Peyer's patch (tissue), 4 donors: ENCODE measurements at regions not wholly inside any gene's neighbourhood (a gene's known extent, or its start where the extent isn't known, plus 50 kb on each side); places are given as distances from the start of the nearest gene placed in this dataset.

Experiments used
- DNase-seq, 3 donors: peaks; one replicate each; pipeline ENCODE4 v3.0.0-alpha.2; 2017 to 2019
- H3K27ac ChIP-seq, 4 donors: fragments of 200-600 bp; sonication (generic); one replicate each; pipeline ENCODE4 v1.5.1; 2016 to 2019
- H3K27me3 ChIP-seq, 2 donors: fragments of 200-600 bp; sonication (generic); one replicate each; pipeline ENCODE4 v1.5.1; 2019
- H3K36me3 ChIP-seq, 3 donors: fragments of 200-600 bp; sonication (generic); one replicate each; pipeline ENCODE4 v1.5.1; 2016 to 2019
- H3K4me1 ChIP-seq, 4 donors: fragments of 200-600 bp; sonication (generic); one replicate each; pipeline ENCODE4 v1.5.1; 2016 to 2019
- H3K4me3 ChIP-seq, 4 donors: fragments of 200-600 bp; sonication (generic); 1 replicate in 3 of 4; 2 replicates in 1 of 4; pipeline ENCODE4 v1.5.1; 2016 to 2019; ENCODE audit warnings: mild to moderate bottlenecking in 1 of 4
- H3K9me3 ChIP-seq, 4 donors: fragments of 200-600 bp; sonication (generic); one replicate each; pipeline ENCODE4 v1.5.1; 2016 to 2019; ENCODE audit warnings: mild to moderate bottlenecking in 1 of 4
- POLR2A ChIP-seq, 2 donors: fragments of 450-650 bp; IDR thresholded peaks; one replicate each; pipeline ENCODE4 v1.5.1; 2017; ENCODE audit warnings: antibody characterized with exemption in 2 of 2, mild to moderate bottlenecking in 2 of 2, moderate library complexity in 2 of 2
- TF ChIP-seq, protein P1 (sequence below), 6 experiments: fragments of 450-650 bp in 4 of 6; fragments of 200-600 bp in 2 of 6; sonication (generic) in 1 of 6; IDR thresholded peaks; one replicate each; pipeline ENCODE4 v1.5.1; 2017 to 2019; ENCODE audit warnings: antibody characterized with exemption in 6 of 6, mild to moderate bottlenecking in 3 of 6, moderate library complexity in 1 of 6

GRCh38 chrX:150184491-150184890 is 178.6 kb upstream of the MAMLD1 start:
- no peak overlapping the region for H3K27ac ChIP-seq
- no peaks in the 10 kb centered on the region for H3K27me3 ChIP-seq
- no peaks in the 10 kb centered on the region for H3K9me3 ChIP-seq
- TF ChIP-seq, protein P1, sequence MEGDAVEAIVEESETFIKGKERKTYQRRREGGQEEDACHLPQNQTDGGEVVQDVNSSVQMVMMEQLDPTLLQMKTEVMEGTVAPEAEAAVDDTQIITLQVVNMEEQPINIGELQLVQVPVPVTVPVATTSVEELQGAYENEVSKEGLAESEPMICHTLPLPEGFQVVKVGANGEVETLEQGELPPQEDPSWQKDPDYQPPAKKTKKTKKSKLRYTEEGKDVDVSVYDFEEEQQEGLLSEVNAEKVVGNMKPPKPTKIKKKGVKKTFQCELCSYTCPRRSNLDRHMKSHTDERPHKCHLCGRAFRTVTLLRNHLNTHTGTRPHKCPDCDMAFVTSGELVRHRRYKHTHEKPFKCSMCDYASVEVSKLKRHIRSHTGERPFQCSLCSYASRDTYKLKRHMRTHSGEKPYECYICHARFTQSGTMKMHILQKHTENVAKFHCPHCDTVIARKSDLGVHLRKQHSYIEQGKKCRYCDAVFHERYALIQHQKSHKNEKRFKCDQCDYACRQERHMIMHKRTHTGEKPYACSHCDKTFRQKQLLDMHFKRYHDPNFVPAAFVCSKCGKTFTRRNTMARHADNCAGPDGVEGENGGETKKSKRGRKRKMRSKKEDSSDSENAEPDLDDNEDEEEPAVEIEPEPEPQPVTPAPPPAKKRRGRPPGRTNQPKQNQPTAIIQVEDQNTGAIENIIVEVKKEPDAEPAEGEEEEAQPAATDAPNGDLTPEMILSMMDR (IDR thresholded peaks at IDR 0.05): no peak
- no peak for TF ChIP-seq POLR2A (IDR thresholded peaks at IDR 0.05)
- DNase-seq: no peak
- no peaks in the 10 kb centered on the region for H3K4me1 ChIP-seq
- H3K36me3 ChIP-seq: no peaks in the 10 kb centered on the region
- no peak overlapping the region for H3K4me3 ChIP-seq

DNA sequence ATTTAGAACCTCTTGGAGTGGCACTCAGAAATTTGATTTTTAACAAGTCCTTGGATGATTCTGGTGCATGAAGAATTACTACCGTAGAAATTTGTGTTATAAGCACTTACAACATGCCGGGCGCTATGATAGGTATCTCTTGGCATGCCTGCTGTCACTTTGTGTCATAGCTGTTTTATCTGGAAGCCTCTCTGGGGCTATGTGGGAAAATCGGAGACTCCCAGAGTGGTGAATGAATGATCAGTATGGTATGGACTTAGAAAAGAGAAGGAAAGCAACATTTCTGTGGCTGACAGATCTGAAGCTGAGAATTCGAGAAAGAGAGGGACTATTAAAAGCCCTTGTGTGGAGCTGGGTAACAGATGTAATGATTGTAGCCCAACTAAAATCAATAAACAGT is 177.4 kb upstream of the MAMLD1 start:
- TF ChIP-seq, protein P1 (IDR thresholded peaks at IDR 0.05): no peak
- TF ChIP-seq POLR2A (IDR thresholded peaks at IDR 0.05): no peak
- Histone ChIP-seq H3K27ac (no peak overlapping the region), H3K4me1 (no peaks in the 10 kb centered on the region), H3K27me3 (no peaks in the 10 kb centered on the region), H3K36me3 (no peaks in the 10 kb centered on the region), H3K9me3 (no peaks in the 10 kb centered on the region), H3K4me3 (no peak overlapping the region)
- no peak for DNase-seq

DNA sequence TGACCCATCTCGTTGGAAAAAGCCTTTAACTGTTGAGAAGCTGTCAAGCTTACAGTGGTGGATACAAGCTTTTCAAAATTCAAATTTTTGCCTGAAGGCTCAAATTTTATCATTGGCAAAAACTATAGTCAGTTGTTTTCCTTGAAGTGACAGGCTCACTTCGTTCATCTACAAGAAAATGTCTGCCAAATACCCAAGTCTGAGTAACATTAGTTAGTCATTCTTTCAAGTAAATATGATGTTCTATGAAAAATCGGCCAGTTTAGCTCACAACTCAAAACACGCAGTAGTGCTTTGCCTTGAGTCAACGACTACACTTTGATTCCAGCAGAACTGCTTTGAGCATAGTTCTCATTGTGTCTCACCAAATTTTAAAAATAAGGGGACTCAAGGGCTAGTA is 170.3 kb upstream of the MAMLD1 start:
- Histone ChIP-seq H3K36me3 (no peaks in the 10 kb centered on the region), H3K27ac (no peak overlapping the region), H3K9me3 (no peaks in the 10 kb centered on the region), H3K4me3 (no peak overlapping the region), H3K4me1 (no peaks in the 10 kb centered on the region), H3K27me3 (no peaks in the 10 kb centered on the region)
- no peak for DNase-seq
- no peak for TF ChIP-seq POLR2A (IDR thresholded peaks at IDR 0.05)
- TF ChIP-seq, protein P1 (IDR thresholded peaks at IDR 0.05): no peak

DNA sequence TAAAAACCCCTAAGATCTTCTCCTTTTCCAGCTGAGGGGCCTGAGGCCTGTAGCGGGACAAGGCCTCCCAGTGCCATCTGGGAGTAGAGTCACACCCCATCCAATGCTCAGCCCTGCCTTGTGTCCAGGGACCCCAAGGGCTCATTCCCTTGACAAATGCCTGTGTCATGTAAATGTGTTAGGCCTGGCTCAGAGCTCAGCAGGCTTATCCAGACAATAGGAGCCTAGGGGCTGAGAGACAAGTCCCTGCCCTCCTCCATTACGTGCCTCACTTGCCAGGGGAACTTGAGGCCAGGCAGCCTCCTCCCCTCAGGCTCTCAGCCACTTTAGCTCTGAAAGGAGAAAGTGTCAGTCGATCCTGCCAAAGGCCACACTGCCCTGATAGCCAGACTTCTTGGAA is 166.8 kb upstream of the MAMLD1 start:
- TF ChIP-seq, protein P1 (IDR thresholded peaks at IDR 0.05): no peak
- no peak for TF ChIP-seq POLR2A (IDR thresholded peaks at IDR 0.05)
- no peak for DNase-seq
- H3K36me3 ChIP-seq: no peaks in the 10 kb centered on the region
- H3K4me3 ChIP-seq: no peak overlapping the region
- H3K27ac ChIP-seq: no peak overlapping the region
- H3K4me1 ChIP-seq: no peaks in the 10 kb centered on the region
- H3K27me3 ChIP-seq: no peaks in the 10 kb centered on the region
- no peaks in the 10 kb centered on the region for H3K9me3 ChIP-seq

- H3K27ac ChIP-seq: no peak overlapping the region
- no peaks in the 10 kb centered on the region for H3K27me3 ChIP-seq
- no peak for DNase-seq
- no peak overlapping the region for H3K4me3 ChIP-seq
- no peaks in the 10 kb centered on the region for H3K36me3 ChIP-seq
- no peaks in the 10 kb centered on the region for H3K4me1 ChIP-seq
- no peak for TF ChIP-seq POLR2A (IDR thresholded peaks at IDR 0.05)
- TF ChIP-seq, protein P1 (IDR thresholded peaks at IDR 0.05): no peak
- no peaks in the 10 kb centered on the region for H3K9me3 ChIP-seq
These were observed 165.7 kb upstream of the MAMLD1 start for GRCh38 chrX:150197388-150197787.

GRCh38 chrX:150198776-150199175 is 164.3 kb upstream of the MAMLD1 start:
- no peak overlapping the region for H3K27ac ChIP-seq
- H3K36me3 ChIP-seq: no peaks in the 10 kb centered on the region
- H3K27me3 ChIP-seq: no peaks in the 10 kb centered on the region
- H3K9me3 ChIP-seq: no peaks in the 10 kb centered on the region
- no peak for DNase-seq
- TF ChIP-seq, protein P1 (IDR thresholded peaks at IDR 0.05): no peak
- no peak for TF ChIP-seq POLR2A (IDR thresholded peaks at IDR 0.05)
- no peak overlapping the region for H3K4me3 ChIP-seq
- no peaks in the 10 kb centered on the region for H3K4me1 ChIP-seq
